RWPE2 (cell line): ENCODE measurements at regions not wholly inside any gene's neighbourhood (a gene's known extent, or its start where the extent isn't known, plus 50 kb on each side); places are given as distances from the start of the nearest gene placed in this dataset.

Experiments used
- ATAC-seq: fragments of 200-7000 bp; cut with Tn5 transposase; 3 replicates; pipeline ENCODE4 v1.9.1; 2021; ENCODE audit warnings: low read depth
- DNase-seq: peaks from one replicate; pipeline ENCODE4 v3.0.0-alpha.2; 2020; ENCODE audit warnings: low spot score
- H3K27ac ChIP-seq: fragments of 450-650 bp; 2 replicates; pipeline ENCODE4 v1.5.1; 2017; ENCODE audit warnings: mild to moderate bottlenecking; ENCODE audit not compliant: poor library complexity, severe bottlenecking
- H3K27me3 ChIP-seq: fragments of 250-450 bp; sonication (Bioruptor Pico); 2 replicates; pipeline ENCODE4 v1.5.1; 2021; ENCODE audit warnings: mild to moderate bottlenecking, moderate library complexity; ENCODE audit not compliant: insufficient read depth, poor library complexity, severe bottlenecking
- H3K36me3 ChIP-seq: fragments of 250-450 bp; sonication (Bioruptor Pico); 2 replicates; pipeline ENCODE4 v1.5.1; 2020; ENCODE audit warnings: low read depth, mild to moderate bottlenecking, moderate library complexity
- H3K4me1 ChIP-seq: fragments of 250-450 bp; sonication (Bioruptor Pico); 2 replicates; pipeline ENCODE4 v1.5.1; 2021; ENCODE audit warnings: mild to moderate bottlenecking, moderate library complexity; ENCODE audit not compliant: insufficient read depth, poor library complexity, severe bottlenecking
- H3K4me3 ChIP-seq: fragments of 250-450 bp; sonication (Bioruptor Pico); 2 replicates; pipeline ENCODE4 v1.5.1; 2021; ENCODE audit warnings: mild to moderate bottlenecking, moderate library complexity; ENCODE audit not compliant: severe bottlenecking
- H3K9me3 ChIP-seq: fragments of 250-450 bp; sonication (Bioruptor Pico); 2 replicates; pipeline ENCODE4 v1.5.1; 2021; ENCODE audit warnings: mild to moderate bottlenecking, moderate library complexity; ENCODE audit not compliant: severe bottlenecking
- CTCF ChIP-seq: fragments of 450-650 bp; IDR thresholded peaks from one replicate; pipeline ENCODE4 v1.5.1; 2017; ENCODE audit warnings: mild to moderate bottlenecking, moderate library complexity; ENCODE audit not compliant: poor library complexity, severe bottlenecking

GRCh38 chr6:101236709-101237108 is 156.8 kb upstream of the GRIK2 start:
- H3K4me3 ChIP-seq, result no peak overlapping the region
- no peaks in the 10 kb centered on the region for H3K36me3 ChIP-seq
- no peaks in the 10 kb centered on the region for H3K27me3 ChIP-seq
- H3K27ac ChIP-seq, result no peak overlapping the region
- ATAC-seq (no peak), DNase-seq (no peak)
- H3K9me3 ChIP-seq, result no peaks in the 10 kb centered on the region
- no peak for TF ChIP-seq CTCF
- no peaks in the 10 kb centered on the region for H3K4me1 ChIP-seq

- no peak for DNase-seq
- H3K27ac ChIP-seq, result no peak overlapping the region
- H3K9me3 ChIP-seq, result no peaks in the 10 kb centered on the region
- no peaks in the 10 kb centered on the region for H3K36me3 ChIP-seq
- no peak for ATAC-seq
- no peak overlapping the region for H3K4me3 ChIP-seq
- H3K27me3 ChIP-seq, result no peaks in the 10 kb centered on the region
- TF ChIP-seq CTCF, result no peak
- no peaks in the 10 kb centered on the region for H3K4me1 ChIP-seq
These were observed 152.1 kb upstream of the GRIK2 start for GRCh38 chr6:101241442-101241841.

DNA sequence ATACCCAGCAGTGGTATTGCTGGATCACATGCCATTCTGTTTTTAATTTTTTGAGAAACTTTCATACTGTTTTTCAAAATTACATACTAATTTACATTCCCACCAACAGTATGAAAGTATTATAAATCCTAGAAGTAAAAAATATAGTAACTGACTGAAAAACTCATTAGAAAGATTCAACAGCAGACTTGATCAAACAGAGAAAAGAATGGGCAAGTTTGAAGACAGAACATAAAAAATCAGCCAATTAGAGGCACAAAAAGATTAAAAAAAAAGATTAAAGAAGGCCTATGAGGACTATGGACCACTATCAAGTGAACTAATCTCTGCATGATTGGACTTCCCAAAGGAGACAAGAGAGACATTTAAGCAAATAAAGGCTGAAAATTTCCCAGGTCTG is 144.0 kb upstream of the GRIK2 start:
- Histone ChIP-seq H3K27me3 (no peaks in the 10 kb centered on the region), H3K4me1 (no peaks in the 10 kb centered on the region), H3K4me3 (no peak overlapping the region), H3K9me3 (no peaks in the 10 kb centered on the region), H3K27ac (no peak overlapping the region), H3K36me3 (no peaks in the 10 kb centered on the region)
- ATAC-seq (no peak), DNase-seq (no peak)
- TF ChIP-seq CTCF, result no peak

GRCh38 chr6:101257163-101257562 is 136.3 kb upstream of the GRIK2 start:
- H3K4me1 ChIP-seq, result no peaks in the 10 kb centered on the region
- no peaks in the 10 kb centered on the region for H3K27me3 ChIP-seq
- no peak overlapping the region for H3K4me3 ChIP-seq
- TF ChIP-seq CTCF, result no peak
- H3K27ac ChIP-seq, result no peak overlapping the region
- ATAC-seq (no peak), DNase-seq (no peak)
- no peaks in the 10 kb centered on the region for H3K9me3 ChIP-seq
- H3K36me3 ChIP-seq, result no peaks in the 10 kb centered on the region

GRCh38 chr6:101259505-101259904 is 134.0 kb upstream of the GRIK2 start:
- H3K4me1 ChIP-seq, result no peaks in the 10 kb centered on the region
- no peak overlapping the region for H3K27ac ChIP-seq
- no peak overlapping the region for H3K4me3 ChIP-seq
- H3K36me3 ChIP-seq, result no peaks in the 10 kb centered on the region
- no peak for TF ChIP-seq CTCF
- DNase-seq (no peak), ATAC-seq (no peak)
- H3K27me3 ChIP-seq, result no peaks in the 10 kb centered on the region
- H3K9me3 ChIP-seq, result no peaks in the 10 kb centered on the region
